ENCODE measurements at regions not wholly inside any gene's neighbourhood (a gene's known extent, or its start where the extent isn't known, plus 50 kb on each side); places are given as distances from the start of the nearest gene placed in this dataset.
"Not testable (repeated sequence)": the region's sequence is repeated elsewhere in the genome, so short reads cannot be mapped to it uniquely, and the experiment has no call there.

DNA sequence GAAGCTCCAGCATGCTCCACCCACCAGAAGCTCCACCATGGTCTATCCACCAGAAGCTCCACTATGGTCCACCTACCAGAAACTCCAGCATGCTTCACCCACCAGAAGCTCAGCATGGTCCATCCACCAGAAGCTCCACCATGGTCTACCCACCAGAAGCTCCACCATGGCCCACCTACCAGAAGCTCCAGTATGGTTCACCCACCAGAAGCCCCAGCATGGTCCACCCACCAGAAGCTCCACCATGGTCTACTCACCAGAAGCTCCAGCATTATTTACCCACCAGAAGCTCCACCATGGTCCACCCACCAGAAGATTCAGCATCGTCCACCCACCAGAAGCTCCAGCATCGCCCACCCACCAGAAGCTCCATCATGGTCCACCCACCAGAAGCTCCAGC is 4490.2 kb upstream of the OR11H1 start:
- 66 to 77% methylated on average over 2 of the region's 2 CpGs for WGBS, 2 donors
- H3K36me3 ChIP-seq; intact Hi-C loops (cut with DNase I); H3K4me1 ChIP-seq; H3K27ac ChIP-seq; H3K4me3 ChIP-seq; H3K27me3 ChIP-seq: not testable (repeated sequence)
- DNase-seq = peak; percentile 76
- peaks cover 11 to 66% (median 21%) of the 10 kb centered on the region in 4 donors for H3K9me3 ChIP-seq

DNA sequence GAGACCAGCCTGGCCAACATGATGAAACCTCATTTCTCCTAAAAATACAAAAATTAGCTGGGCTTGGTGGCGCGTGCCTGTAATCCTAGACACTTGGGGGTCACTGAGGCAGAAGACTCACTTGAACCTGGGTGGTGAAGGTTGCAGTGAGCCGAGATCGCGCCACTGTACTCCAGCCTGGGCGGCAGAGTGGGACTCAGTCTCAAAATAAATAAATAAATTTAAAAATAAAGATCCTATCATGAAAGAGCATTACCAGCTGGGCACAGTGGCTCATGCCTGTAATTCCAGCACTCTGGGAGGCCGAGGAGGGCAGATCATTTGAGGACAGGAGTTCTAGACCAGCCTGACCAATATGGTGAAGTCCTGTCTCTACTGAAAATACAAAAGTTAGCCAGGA is 4489.2 kb upstream of the OR11H1 start:
- WGBS, 2 donors = 68 to 76% methylated on average over 7 of the region's 7 CpGs
- H3K27me3 ChIP-seq; intact Hi-C loops (cut with DNase I); H3K4me3 ChIP-seq; H3K4me1 ChIP-seq; H3K27ac ChIP-seq; H3K36me3 ChIP-seq: not testable (repeated sequence)
- peak; percentile 68 for DNase-seq
- H3K9me3 ChIP-seq = peaks cover 11 to 64% (median 20%) of the 10 kb centered on the region in 4 donors

DNA sequence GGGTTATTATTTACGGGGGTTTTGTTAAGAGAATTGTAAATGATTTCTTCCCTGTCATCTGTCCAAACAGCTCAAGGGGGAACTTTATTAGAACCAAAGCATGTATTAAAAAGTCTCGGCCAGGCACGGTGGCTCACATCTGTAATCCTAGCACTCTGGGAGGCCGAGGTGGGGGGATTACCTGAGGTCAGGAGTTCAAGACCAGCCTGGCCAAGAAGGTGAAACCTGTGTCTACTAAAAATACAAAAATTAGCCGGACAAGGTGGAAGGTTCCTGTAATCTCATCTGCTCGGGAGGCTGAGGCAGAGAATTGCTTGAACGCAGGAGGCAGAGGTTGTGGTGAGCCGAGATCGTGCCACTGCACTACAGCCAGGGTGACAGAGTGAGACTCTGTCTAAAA is 4486.6 kb upstream of the OR11H1 start:
- WGBS, 2 donors = 72 to 74% methylated on average over 9 of the region's 9 CpGs
- DNase-seq = peak; percentile 66
- H3K27me3 ChIP-seq; H3K36me3 ChIP-seq; H3K4me1 ChIP-seq; H3K4me3 ChIP-seq; intact Hi-C loops (cut with DNase I); H3K27ac ChIP-seq: not testable (repeated sequence)
- H3K9me3 ChIP-seq = peaks cover 11 to 41% (median 17%) of the 10 kb centered on the region in 4 donors

DNA sequence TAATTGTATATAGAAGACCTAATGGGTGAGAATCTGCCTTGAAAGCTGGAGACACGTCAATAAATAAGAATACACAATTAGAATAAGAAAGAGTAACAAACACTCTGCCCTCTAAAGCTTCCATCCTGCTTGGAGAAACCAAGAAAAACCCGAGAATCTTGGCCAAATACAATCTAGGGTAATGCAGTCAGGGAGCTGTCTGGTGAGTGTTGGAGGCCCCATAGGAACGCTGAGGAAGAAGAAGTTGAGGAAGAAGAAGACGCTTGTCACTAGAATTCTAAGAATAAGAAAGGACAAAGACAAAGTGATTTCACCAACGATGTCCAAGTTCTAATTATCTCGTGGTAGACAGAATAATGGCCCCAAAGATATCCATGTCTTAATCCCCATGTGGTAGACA is 4485.9 kb upstream of the OR11H1 start:
- Histone ChIP-seq H3K36me3 (no peaks in the 10 kb centered on the region), H3K27me3 (no peaks in the 10 kb centered on the region), H3K27ac (no peak overlapping the region), H3K4me3 (no peak overlapping the region), H3K4me1 (no peaks in the 10 kb centered on the region), H3K9me3 (peaks cover 11 to 35% (median 17%) of the 10 kb centered on the region in 4 donors)
- 45 to 47% methylated on average over 6 of the region's 6 CpGs for WGBS, 2 donors
- TF ChIP-seq POLR2AphosphoS5 (IDR thresholded peaks at IDR 0.05) (no peak), POLR2A (IDR thresholded peaks at IDR 0.05) (no peak), EP300 (IDR thresholded peaks at IDR 0.05) (no peak)
- TF ChIP-seq, protein P1, sequence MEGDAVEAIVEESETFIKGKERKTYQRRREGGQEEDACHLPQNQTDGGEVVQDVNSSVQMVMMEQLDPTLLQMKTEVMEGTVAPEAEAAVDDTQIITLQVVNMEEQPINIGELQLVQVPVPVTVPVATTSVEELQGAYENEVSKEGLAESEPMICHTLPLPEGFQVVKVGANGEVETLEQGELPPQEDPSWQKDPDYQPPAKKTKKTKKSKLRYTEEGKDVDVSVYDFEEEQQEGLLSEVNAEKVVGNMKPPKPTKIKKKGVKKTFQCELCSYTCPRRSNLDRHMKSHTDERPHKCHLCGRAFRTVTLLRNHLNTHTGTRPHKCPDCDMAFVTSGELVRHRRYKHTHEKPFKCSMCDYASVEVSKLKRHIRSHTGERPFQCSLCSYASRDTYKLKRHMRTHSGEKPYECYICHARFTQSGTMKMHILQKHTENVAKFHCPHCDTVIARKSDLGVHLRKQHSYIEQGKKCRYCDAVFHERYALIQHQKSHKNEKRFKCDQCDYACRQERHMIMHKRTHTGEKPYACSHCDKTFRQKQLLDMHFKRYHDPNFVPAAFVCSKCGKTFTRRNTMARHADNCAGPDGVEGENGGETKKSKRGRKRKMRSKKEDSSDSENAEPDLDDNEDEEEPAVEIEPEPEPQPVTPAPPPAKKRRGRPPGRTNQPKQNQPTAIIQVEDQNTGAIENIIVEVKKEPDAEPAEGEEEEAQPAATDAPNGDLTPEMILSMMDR (IDR thresholded peaks at IDR 0.05) = no peak
- intact Hi-C loops (cut with DNase I) = no loop called here
- no peak for DNase-seq

DNA sequence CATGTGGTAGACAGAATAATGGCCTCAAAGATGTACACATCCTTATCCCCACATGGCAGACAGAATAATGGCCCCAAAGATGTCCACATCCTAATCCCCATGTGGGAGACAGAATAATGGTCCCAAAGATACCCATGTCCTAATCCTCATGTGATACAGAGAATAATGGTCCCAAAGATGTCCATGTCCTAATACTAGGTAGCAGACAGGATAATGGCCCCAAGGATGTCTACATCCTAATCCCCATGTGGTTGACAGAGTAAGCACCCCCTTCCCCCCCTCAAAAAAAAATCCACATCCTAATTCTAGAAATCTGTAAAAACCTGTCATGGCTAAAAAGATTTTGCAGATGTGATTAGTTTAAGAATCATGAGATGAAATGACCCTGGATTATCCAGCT is 4484.7 kb upstream of the OR11H1 start:
- H3K27ac ChIP-seq; H3K36me3 ChIP-seq; H3K4me3 ChIP-seq; intact Hi-C loops (cut with DNase I); DNase-seq; H3K27me3 ChIP-seq; H3K4me1 ChIP-seq: not testable (repeated sequence)
- H3K9me3 ChIP-seq = peaks cover 7 to 24% (median 10%) of the 10 kb centered on the region in 4 donors

DNA sequence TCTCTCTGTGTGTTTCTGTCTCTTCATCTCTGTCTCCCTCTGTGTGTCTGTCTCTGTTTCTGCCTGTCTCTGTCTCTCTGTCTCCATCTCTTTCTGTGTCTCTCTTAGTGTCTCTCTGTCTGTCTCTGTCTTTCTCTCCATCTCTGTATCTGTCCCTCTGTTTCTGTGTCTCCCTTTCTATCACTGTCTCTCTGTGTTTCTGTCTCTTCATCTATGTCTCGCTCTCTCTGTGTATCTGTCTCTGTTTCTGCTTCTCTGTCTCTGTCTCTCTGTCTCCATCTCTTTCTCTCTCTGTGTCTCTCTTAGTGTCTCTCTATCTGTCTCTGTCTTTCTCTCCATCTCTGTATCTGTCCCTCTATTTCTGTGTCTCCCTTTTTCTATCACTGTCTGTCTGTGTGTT is 4479.1 kb upstream of the OR11H1 start:
- H3K9me3 ChIP-seq; H3K36me3 ChIP-seq; H3K4me3 ChIP-seq; H3K4me1 ChIP-seq; H3K27me3 ChIP-seq; intact Hi-C loops (cut with DNase I); H3K27ac ChIP-seq; DNase-seq: not testable (repeated sequence)
- WGBS, 2 donors = 71 to 93% methylated on average over 1 of the region's 1 CpG

DNA sequence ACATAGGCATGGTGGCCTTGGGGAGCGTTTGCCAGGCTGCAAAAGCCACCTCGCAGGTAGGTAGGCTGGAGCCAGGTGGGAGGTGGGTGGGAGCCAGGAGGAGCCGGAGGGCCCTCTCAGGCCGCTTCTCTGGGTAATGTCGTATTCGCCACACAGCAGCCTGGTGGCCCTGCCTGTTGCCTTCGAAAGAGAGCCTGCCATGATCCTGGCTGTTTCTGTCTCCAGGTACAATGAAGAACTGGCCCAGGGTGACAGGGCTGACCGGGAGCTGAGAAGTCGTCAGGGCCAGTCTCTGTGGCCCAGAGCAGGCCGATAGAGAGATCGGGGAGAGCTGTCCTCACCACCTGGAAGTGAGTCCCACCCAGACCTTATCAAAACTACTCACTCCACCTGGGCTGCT is 4477.8 kb upstream of the OR11H1 start:
- H3K4me1 ChIP-seq; H3K4me3 ChIP-seq; H3K36me3 ChIP-seq; H3K27ac ChIP-seq; DNase-seq; H3K27me3 ChIP-seq; intact Hi-C loops (cut with DNase I): not testable (repeated sequence)
- 78% methylated on average over 11 of the region's 11 CpGs for WGBS, 2 donors
- peaks cover 0 to 21% (median 0%) of the 10 kb centered on the region in 4 donors for H3K9me3 ChIP-seq

DNA sequence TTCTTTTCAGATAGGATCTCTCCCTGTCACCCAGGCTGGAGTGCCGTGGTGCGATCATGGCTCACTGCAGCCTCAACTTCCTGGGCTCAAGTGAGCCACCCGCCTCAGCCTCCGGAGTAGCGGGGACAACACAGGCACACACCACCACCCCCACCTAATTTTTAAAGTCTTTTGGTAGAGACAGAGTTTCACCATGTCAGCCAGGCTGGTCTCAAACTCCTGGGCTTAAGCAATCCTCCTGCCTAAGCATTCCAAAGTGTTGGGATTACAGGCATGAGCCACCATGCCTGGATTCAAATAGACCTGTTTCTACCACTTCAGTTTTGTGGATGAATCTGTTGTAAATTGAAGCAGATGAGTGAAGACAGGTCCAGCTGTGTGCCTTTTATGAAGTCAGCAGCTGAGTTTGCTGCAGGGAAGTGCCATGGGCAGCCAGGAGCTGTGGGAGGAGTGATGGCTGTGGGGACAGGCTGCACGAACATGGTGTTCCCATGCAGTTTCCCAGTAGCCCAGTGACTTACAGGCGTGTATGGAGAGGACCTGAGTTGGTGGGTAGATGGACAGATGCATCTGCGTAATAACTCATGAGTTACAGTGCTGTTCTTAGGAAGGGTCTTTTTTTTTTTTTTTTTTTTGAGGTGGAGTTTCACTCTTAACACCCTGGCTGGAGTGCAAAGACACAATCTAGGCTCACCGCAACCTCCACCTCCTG is 4476.4 kb upstream of the OR11H1 start:
- peak; percentile 62 for DNase-seq
- WGBS, 2 donors = 69 to 70% methylated on average over 7 of the region's 9 CpGs
- H3K27me3 ChIP-seq; H3K36me3 ChIP-seq; H3K4me3 ChIP-seq; H3K4me1 ChIP-seq; H3K27ac ChIP-seq; intact Hi-C loops (cut with DNase I): not testable (repeated sequence)
- H3K9me3 ChIP-seq = peaks cover 0 to 30% (median 1%) of the 10 kb centered on the region in 4 donors

DNA sequence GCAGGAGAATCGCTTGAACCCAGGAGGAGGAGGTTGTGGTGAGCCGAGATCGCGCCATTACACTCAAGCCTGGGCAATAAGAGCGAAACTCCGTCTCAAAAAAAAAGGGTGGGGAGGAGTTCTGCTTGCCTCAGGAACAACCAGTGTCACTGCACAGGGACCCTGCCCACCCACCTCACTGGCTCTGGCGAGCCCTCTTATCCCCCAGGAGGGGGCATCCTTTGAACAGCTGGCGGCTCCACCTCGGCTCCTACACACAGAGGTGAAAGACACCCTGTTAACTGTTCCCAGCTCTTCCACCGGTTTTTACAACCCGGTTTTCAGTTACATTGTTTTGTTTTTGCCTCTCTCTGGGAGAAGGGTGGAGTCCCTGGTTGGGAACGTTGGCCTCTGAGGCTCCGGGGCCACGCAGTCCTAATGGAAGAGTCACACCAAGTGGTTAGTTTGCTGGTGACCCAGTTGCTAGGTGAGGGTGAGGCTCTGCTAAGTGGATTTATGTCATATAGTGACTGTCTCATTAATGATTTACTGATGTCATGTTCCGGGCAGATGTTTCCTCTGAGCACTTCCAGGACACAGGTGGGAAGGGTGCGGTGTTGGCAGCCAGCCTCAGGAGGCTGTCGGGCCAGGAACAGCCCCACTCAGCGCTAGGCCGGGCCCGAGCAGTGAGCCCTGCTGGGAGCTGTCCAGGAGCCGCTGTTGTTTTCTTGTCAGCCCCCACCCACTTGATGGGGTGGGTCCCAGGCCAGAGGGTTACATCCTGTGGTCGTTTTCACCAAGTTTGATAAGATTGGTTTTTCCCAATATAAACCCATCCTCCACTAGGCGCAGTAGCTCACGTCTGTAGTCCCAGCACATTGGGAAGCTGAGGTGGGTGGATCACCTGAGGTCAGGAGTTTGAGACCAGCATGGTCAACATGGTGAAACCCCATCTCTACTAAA is 4474.3 kb upstream of the OR11H1 start:
- WGBS, 2 donors = 67 to 71% methylated on average over 24 of the region's 24 CpGs
- H3K27ac ChIP-seq; intact Hi-C loops (cut with DNase I); H3K36me3 ChIP-seq; H3K4me1 ChIP-seq; H3K27me3 ChIP-seq; H3K4me3 ChIP-seq: not testable (repeated sequence)
- DNase-seq = peak; percentile 66
- peaks cover 0 to 47% (median 4%) of the 10 kb centered on the region in 4 donors for H3K9me3 ChIP-seq

DNA sequence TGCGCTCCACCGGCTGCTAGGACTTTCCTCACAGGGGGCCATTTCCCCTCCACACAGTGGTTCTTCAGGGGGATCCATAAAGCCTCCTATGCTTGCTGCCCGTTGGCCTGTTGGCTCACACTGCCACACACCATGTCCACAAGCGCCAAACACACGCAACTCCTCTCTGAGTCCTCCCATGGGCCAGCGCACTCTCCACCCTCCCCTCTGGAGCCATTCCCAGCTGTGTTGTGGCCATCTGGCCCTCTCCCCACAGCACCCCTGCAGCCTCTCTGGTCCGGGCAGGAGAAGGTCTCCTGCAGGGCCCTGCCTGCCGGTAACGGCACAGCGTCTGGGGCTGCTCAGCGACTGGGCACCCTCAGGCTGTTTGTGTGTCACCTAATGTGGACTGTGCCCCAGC is 4473.3 kb upstream of the OR11H1 start:
- intact Hi-C loops (cut with DNase I); H3K27me3 ChIP-seq; H3K36me3 ChIP-seq; H3K27ac ChIP-seq; H3K4me3 ChIP-seq; H3K4me1 ChIP-seq: not testable (repeated sequence)
- DNase-seq = peak; percentile 72
- 75 to 77% methylated on average over 11 of the region's 11 CpGs for WGBS, 2 donors
- peaks cover 0 to 49% (median 6%) of the 10 kb centered on the region in 4 donors for H3K9me3 ChIP-seq

DNA sequence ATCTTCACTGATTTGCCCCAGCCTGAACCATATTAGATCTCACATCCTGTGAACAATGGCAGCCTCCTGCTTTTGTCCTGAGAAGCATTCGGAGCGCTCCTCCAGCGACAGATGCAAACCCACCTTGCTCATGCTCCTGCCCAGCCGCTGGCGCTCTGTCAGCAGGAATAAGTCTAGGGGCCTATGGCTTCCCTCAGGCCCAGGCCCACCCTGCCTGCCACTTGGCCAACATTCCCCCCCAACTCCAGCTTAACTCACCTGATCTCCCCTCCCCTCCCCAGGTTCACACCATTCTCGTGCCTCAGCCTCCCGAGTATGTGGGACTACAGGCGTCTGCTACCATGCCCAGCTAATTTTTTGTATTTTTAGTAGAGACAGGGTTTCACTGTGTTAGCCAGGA is 4472.8 kb upstream of the OR11H1 start:
- intact Hi-C loops (cut with DNase I); H3K27me3 ChIP-seq; H3K36me3 ChIP-seq; H3K27ac ChIP-seq; H3K4me3 ChIP-seq; H3K4me1 ChIP-seq: not testable (repeated sequence)
- peaks cover 0 to 49% (median 6%) of the 10 kb centered on the region in 4 donors for H3K9me3 ChIP-seq
- WGBS, 2 donors = 85 to 86% methylated on average over 8 of the region's 8 CpGs
- peak; percentile 70 for DNase-seq
